GM12873 (cell line): ENCODE measurements at regions not wholly inside any gene's neighbourhood (a gene's known extent, or its start where the extent isn't known, plus 50 kb on each side); places are given as distances from the start of the nearest gene placed in this dataset.

Source experiments
- CTCF ChIP-seq: IDR thresholded peaks from 2 replicates; pipeline ENCODE4 v1.5.1; 2012; ENCODE audit warnings: low read depth, mild to moderate bottlenecking, moderate library complexity, low read length, control low read depth; ENCODE audit not compliant: insufficient read depth; ENCODE audit errors: missing control alignments

- TF ChIP-seq CTCF = no peak
Observed at GRCh38 chr3:99128725-99129505, 227.4 kb upstream of the DCBLD2 start.

GRCh38 chr3:99128235-99128634 lies 226.7 kb upstream of the DCBLD2 start:
- TF ChIP-seq CTCF = no peak

- TF ChIP-seq CTCF = no peak
Observed at GRCh38 chr3:99126316-99126715, 224.8 kb upstream of the DCBLD2 start.

GRCh38 chr3:99119385-99119784 lies 217.9 kb upstream of the DCBLD2 start:
- TF ChIP-seq CTCF = no peak

GRCh38 chr3:99118381-99118780 lies 216.9 kb upstream of the DCBLD2 start:
- TF ChIP-seq CTCF = no peak

GRCh38 chr3:99114565-99115291 lies 213.2 kb upstream of the DCBLD2 start:
- TF ChIP-seq CTCF = peak; percentile 57

- no peak for TF ChIP-seq CTCF
Observed at GRCh38 chr3:99111235-99111634, 209.7 kb upstream of the DCBLD2 start.
